ENCODE measurements at regions not wholly inside any gene's neighbourhood (a gene's known extent, or its start where the extent isn't known, plus 50 kb on each side); places are given as distances from the start of the nearest gene placed in this dataset.

DNA sequence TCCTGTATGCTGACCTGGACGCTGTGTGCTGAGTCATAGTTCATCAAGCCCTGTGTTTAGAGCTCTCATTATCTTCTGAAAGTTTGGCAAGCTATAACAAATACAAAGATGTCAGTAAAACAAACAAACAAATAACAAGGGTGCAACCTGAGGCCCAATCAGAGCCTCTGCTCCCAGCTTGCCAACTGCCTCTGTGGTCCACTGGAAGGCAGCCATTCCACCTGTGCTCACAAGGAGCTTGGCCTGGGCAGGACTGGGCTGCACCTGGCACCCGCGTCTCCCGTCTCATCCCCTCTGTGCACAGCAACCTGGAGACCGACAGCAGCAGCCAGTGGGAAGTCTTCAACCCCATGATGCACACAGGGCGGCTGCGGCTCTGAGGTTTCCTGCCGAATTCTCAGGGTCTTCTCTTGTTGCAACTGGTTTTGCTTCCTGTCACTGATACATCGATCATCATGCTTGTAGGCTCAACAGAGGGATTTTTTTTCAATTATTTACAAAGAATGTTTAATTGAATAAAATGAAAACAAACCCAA is 97.8 kb downstream of the TMEM18 start:
- in situ Hi-C loops (cut with MboI; ENCODE audit: low sequenced_read_pairs in 4 of 4): no loop called here

DNA sequence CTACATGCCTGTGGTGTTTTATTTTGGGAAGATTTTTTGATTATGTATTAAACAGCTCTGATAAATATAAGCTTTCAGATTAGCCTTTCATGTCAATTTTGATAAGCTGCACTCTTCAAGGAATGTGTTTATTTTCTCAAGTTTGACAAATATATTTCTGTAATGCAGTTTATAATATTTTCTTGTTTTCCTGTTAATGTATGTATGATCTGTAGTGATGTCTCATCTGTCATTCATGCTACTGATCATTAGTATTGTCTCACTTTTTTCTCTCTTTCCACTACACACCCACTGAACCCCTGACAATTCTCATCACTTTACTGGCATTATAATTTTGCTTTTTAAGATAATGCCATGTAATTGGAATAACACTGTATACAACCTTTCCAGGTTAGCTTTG is 100.9 kb downstream of the TMEM18 start:
- intact Hi-C loops (cut with DNase I; ENCODE audit: low total_unique reads): no loop called here
- in situ Hi-C loops (cut with MboI; ENCODE audit: low sequenced_read_pairs in 4 of 4): no loop called here
- no peaks in the 10 kb centered on the region for H3K36me3 ChIP-seq
- H3K9me3 ChIP-seq: no peaks in the 10 kb centered on the region
- H3K4me1 ChIP-seq: no peaks in the 10 kb centered on the region
- no peak for TF ChIP-seq POLR2A (IDR thresholded peaks at IDR 0.05)
- TF ChIP-seq CTCF (IDR thresholded peaks at IDR 0.05 in 4 of 5, conservative IDR thresholded peaks at IDR 0.05 in 1 of 5): no peak
- H3K27ac ChIP-seq: no peak overlapping the region
- DNase-seq: no peak
- H3K4me3 ChIP-seq: no peak overlapping the region
- ATAC-seq: no peak
- H3K27me3 ChIP-seq: no peaks in the 10 kb centered on the region

More for the DNA sequence above, 97.8 kb downstream of the TMEM18 start:
- TF ChIP-seq POLR2A (IDR thresholded peaks at IDR 0.05): no peak
- ATAC-seq (no peak), DNase-seq (no peak)
- H3K36me3 ChIP-seq: no peaks in the 10 kb centered on the region
- no peaks in the 10 kb centered on the region for H3K27me3 ChIP-seq
- no peaks in the 10 kb centered on the region for H3K4me1 ChIP-seq
- no peak overlapping the region for H3K27ac ChIP-seq
- H3K4me3 ChIP-seq: no peak overlapping the region
- intact Hi-C loops (cut with DNase I; ENCODE audit: low total_unique reads): no loop called here
- no peaks in the 10 kb centered on the region for H3K9me3 ChIP-seq

DNA sequence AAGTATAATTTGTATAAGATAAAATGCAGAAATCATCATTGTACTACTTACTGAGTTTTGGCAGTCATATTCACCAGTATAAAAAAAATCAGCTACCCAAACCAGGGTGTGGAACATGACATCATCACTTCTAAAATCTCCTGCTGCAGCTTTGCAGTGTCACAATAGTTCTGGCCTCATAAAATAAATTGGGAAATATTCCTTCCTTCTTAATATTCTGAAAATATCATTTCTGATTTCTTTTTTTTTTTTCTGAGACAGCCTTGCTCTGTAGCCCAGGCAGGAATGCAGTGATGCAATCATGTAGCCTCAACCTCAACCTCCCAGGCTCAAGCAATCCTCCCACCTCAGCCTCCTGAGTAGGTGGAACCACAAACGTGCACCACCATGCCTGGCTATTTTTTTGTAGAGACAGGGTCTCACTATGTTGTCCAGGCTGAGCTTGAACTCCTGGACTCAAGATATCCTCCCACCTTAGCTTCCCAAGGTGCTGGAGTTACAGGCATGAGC is 101.4 kb downstream of the TMEM18 start:
- no peaks in the 10 kb centered on the region for H3K9me3 ChIP-seq
- no peaks in the 10 kb centered on the region for H3K4me1 ChIP-seq
- ATAC-seq: peak; percentile 69 to 79
- DNase-seq: no peak
- intact Hi-C loops (cut with DNase I; ENCODE audit: low total_unique reads): no loop called here
- H3K36me3 ChIP-seq: no peaks in the 10 kb centered on the region
- no peak overlapping the region for H3K27ac ChIP-seq
- H3K27me3 ChIP-seq: no peaks in the 10 kb centered on the region
- H3K4me3 ChIP-seq: no peak overlapping the region
- in situ Hi-C loops (cut with MboI; ENCODE audit: low sequenced_read_pairs in 4 of 4): no loop called here
- no peak for TF ChIP-seq CTCF (IDR thresholded peaks at IDR 0.05 in 4 of 5, conservative IDR thresholded peaks at IDR 0.05 in 1 of 5)
- TF ChIP-seq POLR2A (IDR thresholded peaks at IDR 0.05): no peak

GRCh38 chr2:575030-575726 is 102.0 kb downstream of the TMEM18 start:
- H3K27ac ChIP-seq: no peak overlapping the region
- DNase-seq (no peak), ATAC-seq (peak in 1 of 2 donors; percentile 51)
- intact Hi-C loops (cut with DNase I; ENCODE audit: low total_unique reads): no loop called here
- TF ChIP-seq POLR2A (IDR thresholded peaks at IDR 0.05) (no peak), CTCF (IDR thresholded peaks at IDR 0.05 in 4 of 5, conservative IDR thresholded peaks at IDR 0.05 in 1 of 5) (no peak)
- H3K4me1 ChIP-seq: no peaks in the 10 kb centered on the region
- in situ Hi-C loops (cut with MboI; ENCODE audit: low sequenced_read_pairs in 4 of 4): no loop called here
- no peaks in the 10 kb centered on the region for H3K27me3 ChIP-seq
- no peaks in the 10 kb centered on the region for H3K36me3 ChIP-seq
- H3K4me3 ChIP-seq: no peak overlapping the region
- H3K9me3 ChIP-seq: no peaks in the 10 kb centered on the region

DNA sequence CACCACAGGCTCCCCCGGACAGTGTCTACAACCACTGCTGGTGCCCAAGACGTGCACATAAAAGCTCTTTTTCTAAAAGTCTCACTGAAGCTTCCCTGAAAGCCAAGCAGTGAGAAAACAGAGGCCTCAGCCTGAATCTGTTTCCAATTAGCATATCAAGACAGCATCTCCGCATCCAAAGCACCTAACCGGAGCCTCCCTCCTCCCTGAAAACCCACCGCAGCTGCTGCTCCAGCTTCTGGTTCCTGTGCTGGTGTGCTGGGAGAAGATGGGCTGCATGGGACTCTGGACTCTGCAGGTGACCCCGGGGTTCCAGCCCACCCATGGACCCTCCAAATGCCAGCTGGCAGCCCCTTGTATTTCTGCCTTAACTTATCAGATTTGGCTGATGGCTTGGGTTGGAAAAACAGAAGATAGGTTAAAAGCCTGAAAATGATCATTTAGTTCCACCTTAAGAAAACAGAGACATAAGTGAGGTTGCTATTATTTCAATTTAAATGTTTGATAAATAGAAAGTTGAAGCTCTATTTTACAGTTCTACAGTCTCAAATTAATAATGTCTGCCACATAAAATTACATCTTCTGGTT is 103.3 kb downstream of the TMEM18 start:
- intact Hi-C loops (cut with DNase I; ENCODE audit: low total_unique reads): no loop called here
- no peaks in the 10 kb centered on the region for H3K36me3 ChIP-seq
- in situ Hi-C loops (cut with MboI; ENCODE audit: low sequenced_read_pairs in 4 of 4): no loop called here
- no peak overlapping the region for H3K4me3 ChIP-seq
- H3K9me3 ChIP-seq: no peaks in the 10 kb centered on the region
- no peak overlapping the region for H3K27ac ChIP-seq
- no peaks in the 10 kb centered on the region for H3K4me1 ChIP-seq
- DNase-seq (no peak), ATAC-seq (no peak)
- H3K27me3 ChIP-seq: no peaks in the 10 kb centered on the region
- TF ChIP-seq POLR2A (IDR thresholded peaks at IDR 0.05): no peak
- TF ChIP-seq CTCF (IDR thresholded peaks at IDR 0.05 in 4 of 5, conservative IDR thresholded peaks at IDR 0.05 in 1 of 5): no peak

Data from gastrocnemius medialis (tissue), 4 donors.